ENCODE measurements at regions not wholly inside any gene's neighbourhood (a gene's known extent, or its start where the extent isn't known, plus 50 kb on each side); places are given as distances from the start of the nearest gene placed in this dataset.

GRCh38 chr1:157410457-157410856, 141.9 kb downstream of the FCRL5 start:
- H3K27ac ChIP-seq (ENCODE audit: low read length), result no peak overlapping the region
- H3K4me1 ChIP-seq (ENCODE audit: control insufficient read depth, insufficient read depth, low read length), result no peaks in the 10 kb centered on the region
- no peaks in the 10 kb centered on the region for H3K9me3 ChIP-seq (ENCODE audit: control insufficient read depth in 2 of 2, low read length in 2 of 2)
- no peaks in the 10 kb centered on the region for H3K27me3 ChIP-seq (ENCODE audit: control insufficient read depth in 1 of 2, insufficient read depth in 2 of 2, low read length in 2 of 2)
- H3K9ac ChIP-seq (ENCODE audit: low read length in 2 of 2), result no peak overlapping the region
- H3K36me3 ChIP-seq (ENCODE audit: control insufficient read depth in 2 of 2, insufficient read depth in 2 of 2, low read length in 2 of 2), result no peaks in the 10 kb centered on the region
- H3K4me3 ChIP-seq (ENCODE audit: low read length in 2 of 2), result no peak overlapping the region

- Histone ChIP-seq H3K9me3 (ENCODE audit: control insufficient read depth in 2 of 2, low read length in 2 of 2) (no peaks in the 10 kb centered on the region), H3K4me1 (ENCODE audit: control insufficient read depth, insufficient read depth, low read length) (no peaks in the 10 kb centered on the region), H3K27ac (ENCODE audit: low read length) (no peak overlapping the region), H3K36me3 (ENCODE audit: control insufficient read depth in 2 of 2, insufficient read depth in 2 of 2, low read length in 2 of 2) (no peaks in the 10 kb centered on the region), H3K27me3 (ENCODE audit: control insufficient read depth in 1 of 2, insufficient read depth in 2 of 2, low read length in 2 of 2) (no peaks in the 10 kb centered on the region), H3K4me3 (ENCODE audit: low read length in 2 of 2) (no peak overlapping the region), H3K9ac (ENCODE audit: low read length in 2 of 2) (no peak overlapping the region)
These were observed 142.4 kb downstream of the FCRL5 start for GRCh38 chr1:157409927-157410326.

DNA sequence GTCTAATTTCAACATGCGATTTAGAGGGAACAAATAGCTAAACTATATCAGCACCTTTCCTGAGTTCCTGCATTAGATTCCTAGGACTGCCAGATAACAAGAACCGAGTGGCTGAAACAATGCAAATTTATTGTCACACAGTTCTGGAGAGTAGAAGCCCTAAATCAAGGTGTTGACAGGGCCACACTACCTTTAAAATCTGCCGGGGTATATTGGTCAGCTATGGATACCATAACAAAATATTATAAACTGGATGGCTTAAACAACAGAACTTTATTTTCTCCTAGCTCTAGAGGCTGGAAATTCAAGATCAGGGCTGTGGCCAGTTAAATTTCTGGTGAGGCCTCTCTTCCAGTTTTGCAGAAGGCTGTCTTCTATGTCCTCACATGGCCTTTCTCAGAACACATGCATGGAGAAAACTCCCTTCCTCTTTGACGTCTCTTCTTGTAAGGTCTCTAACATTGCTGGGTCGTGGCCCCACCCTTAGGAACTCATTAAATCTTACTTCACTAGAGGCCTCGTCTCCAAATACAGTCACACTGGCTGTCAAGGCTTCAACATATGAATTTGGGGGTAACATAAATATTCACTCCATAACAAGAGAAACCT, 144.3 kb downstream of the FCRL5 start:
- H3K9me3 ChIP-seq (ENCODE audit: control insufficient read depth in 2 of 2, low read length in 2 of 2), result no peaks in the 10 kb centered on the region
- no peaks in the 10 kb centered on the region for H3K4me1 ChIP-seq (ENCODE audit: control insufficient read depth, insufficient read depth, low read length)
- no peaks in the 10 kb centered on the region for H3K27me3 ChIP-seq (ENCODE audit: control insufficient read depth in 1 of 2, insufficient read depth in 2 of 2, low read length in 2 of 2)
- H3K27ac ChIP-seq (ENCODE audit: low read length), result no peak overlapping the region
- H3K36me3 ChIP-seq (ENCODE audit: control insufficient read depth in 2 of 2, insufficient read depth in 2 of 2, low read length in 2 of 2), result no peaks in the 10 kb centered on the region
- no peak overlapping the region for H3K4me3 ChIP-seq (ENCODE audit: low read length in 2 of 2)
- no peak overlapping the region for H3K9ac ChIP-seq (ENCODE audit: low read length in 2 of 2)

- no peaks in the 10 kb centered on the region for H3K36me3 ChIP-seq (ENCODE audit: control insufficient read depth in 2 of 2, insufficient read depth in 2 of 2, low read length in 2 of 2)
- H3K9me3 ChIP-seq (ENCODE audit: control insufficient read depth in 2 of 2, low read length in 2 of 2), result no peaks in the 10 kb centered on the region
- no peak overlapping the region for H3K9ac ChIP-seq (ENCODE audit: low read length in 2 of 2)
- H3K27ac ChIP-seq (ENCODE audit: low read length), result no peak overlapping the region
- no peak overlapping the region for H3K4me3 ChIP-seq (ENCODE audit: low read length in 2 of 2)
- no peaks in the 10 kb centered on the region for H3K4me1 ChIP-seq (ENCODE audit: control insufficient read depth, insufficient read depth, low read length)
- H3K27me3 ChIP-seq (ENCODE audit: control insufficient read depth in 1 of 2, insufficient read depth in 2 of 2, low read length in 2 of 2), result no peaks in the 10 kb centered on the region
These were observed 144.9 kb downstream of the FCRL5 start for GRCh38 chr1:157407367-157407766.

DNA sequence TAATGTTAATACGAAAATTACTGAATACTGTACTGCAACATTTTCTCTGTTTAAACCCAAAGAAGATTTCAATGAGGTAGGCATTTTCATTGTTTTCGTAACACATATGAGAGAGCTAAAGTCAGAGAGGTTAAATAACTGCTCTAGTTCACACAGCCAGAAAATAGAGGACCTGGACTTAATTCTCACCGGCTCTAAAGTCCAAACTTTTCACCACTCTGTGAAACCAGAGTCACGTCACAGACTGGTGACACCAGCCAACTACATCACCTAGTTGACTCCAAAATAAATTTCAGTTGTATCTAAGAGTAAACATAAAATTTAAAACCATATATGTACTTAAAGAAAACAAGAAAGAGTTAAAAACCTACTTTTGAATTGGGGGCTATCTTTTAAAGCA, 146.7 kb downstream of the FCRL5 start:
- H3K27ac ChIP-seq (ENCODE audit: low read length), result no peak overlapping the region
- H3K36me3 ChIP-seq (ENCODE audit: control insufficient read depth in 2 of 2, insufficient read depth in 2 of 2, low read length in 2 of 2), result no peaks in the 10 kb centered on the region
- no peak overlapping the region for H3K4me3 ChIP-seq (ENCODE audit: low read length in 2 of 2)
- H3K27me3 ChIP-seq (ENCODE audit: control insufficient read depth in 1 of 2, insufficient read depth in 2 of 2, low read length in 2 of 2), result peaks cover 0 to 2% of the 10 kb centered on the region in 2 donors
- H3K9me3 ChIP-seq (ENCODE audit: control insufficient read depth in 2 of 2, low read length in 2 of 2), result no peaks in the 10 kb centered on the region
- H3K4me1 ChIP-seq (ENCODE audit: control insufficient read depth, insufficient read depth, low read length), result peaks cover 6% of the 10 kb centered on the region
- no peak overlapping the region for H3K9ac ChIP-seq (ENCODE audit: low read length in 2 of 2)

DNA sequence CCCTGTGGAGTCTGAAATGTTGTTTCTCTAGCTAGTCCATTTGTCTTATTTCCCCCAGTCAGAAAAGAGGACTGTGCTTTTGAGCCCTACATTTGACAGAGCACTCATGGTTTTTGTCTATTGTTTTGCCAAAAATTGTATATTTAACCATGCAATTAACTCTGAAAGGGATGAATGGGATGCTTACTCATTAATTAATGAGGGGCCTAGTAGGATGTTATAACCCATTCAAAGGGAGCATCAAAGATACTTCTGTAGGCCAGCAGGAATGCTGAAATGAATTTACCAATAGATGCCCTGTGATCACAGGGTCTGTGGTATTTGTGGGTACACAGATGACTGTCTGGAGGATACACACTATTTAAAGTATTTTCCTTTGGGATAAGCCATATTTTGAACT, 147.7 kb downstream of the FCRL5 start:
- H3K27ac ChIP-seq (ENCODE audit: low read length), result no peak overlapping the region
- no peak overlapping the region for H3K4me3 ChIP-seq (ENCODE audit: low read length in 2 of 2)
- no peaks in the 10 kb centered on the region for H3K9me3 ChIP-seq (ENCODE audit: control insufficient read depth in 2 of 2, low read length in 2 of 2)
- no peak overlapping the region for H3K9ac ChIP-seq (ENCODE audit: low read length in 2 of 2)
- H3K27me3 ChIP-seq (ENCODE audit: control insufficient read depth in 1 of 2, insufficient read depth in 2 of 2, low read length in 2 of 2), result peaks cover 0 to 2% of the 10 kb centered on the region in 2 donors
- H3K4me1 ChIP-seq (ENCODE audit: control insufficient read depth, insufficient read depth, low read length), result peaks cover 9% of the 10 kb centered on the region
- no peaks in the 10 kb centered on the region for H3K36me3 ChIP-seq (ENCODE audit: control insufficient read depth in 2 of 2, insufficient read depth in 2 of 2, low read length in 2 of 2)

DNA sequence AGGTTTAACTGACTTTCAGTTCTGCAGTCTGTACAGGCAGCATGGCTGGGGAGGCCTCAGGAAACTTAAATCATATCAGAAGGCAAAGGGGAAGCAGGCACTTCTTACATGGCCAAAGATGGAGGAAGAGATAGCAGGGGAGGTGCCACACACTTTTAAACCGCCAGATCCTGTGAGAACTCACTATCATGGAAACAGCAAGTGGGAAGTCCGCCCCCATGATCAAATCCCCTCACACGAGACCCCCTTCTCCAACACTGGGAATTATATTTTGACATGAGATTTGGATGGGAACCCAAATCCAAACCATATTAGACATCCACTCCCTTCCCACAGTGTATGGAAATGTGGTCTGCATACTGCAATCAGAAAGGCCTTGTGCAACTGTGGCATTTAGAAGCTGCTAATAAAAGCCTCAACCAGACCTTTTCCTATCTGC, 148.2 kb downstream of the FCRL5 start:
- H3K27me3 ChIP-seq (ENCODE audit: control insufficient read depth in 1 of 2, insufficient read depth in 2 of 2, low read length in 2 of 2), result peaks cover 0 to 2% of the 10 kb centered on the region in 2 donors
- H3K4me3 ChIP-seq (ENCODE audit: low read length in 2 of 2), result no peak overlapping the region
- H3K36me3 ChIP-seq (ENCODE audit: control insufficient read depth in 2 of 2, insufficient read depth in 2 of 2, low read length in 2 of 2), result no peaks in the 10 kb centered on the region
- H3K4me1 ChIP-seq (ENCODE audit: control insufficient read depth, insufficient read depth, low read length), result peaks cover 9% of the 10 kb centered on the region
- H3K9ac ChIP-seq (ENCODE audit: low read length in 2 of 2), result no peak overlapping the region
- no peak overlapping the region for H3K27ac ChIP-seq (ENCODE audit: low read length)
- no peaks in the 10 kb centered on the region for H3K9me3 ChIP-seq (ENCODE audit: control insufficient read depth in 2 of 2, low read length in 2 of 2)

DNA sequence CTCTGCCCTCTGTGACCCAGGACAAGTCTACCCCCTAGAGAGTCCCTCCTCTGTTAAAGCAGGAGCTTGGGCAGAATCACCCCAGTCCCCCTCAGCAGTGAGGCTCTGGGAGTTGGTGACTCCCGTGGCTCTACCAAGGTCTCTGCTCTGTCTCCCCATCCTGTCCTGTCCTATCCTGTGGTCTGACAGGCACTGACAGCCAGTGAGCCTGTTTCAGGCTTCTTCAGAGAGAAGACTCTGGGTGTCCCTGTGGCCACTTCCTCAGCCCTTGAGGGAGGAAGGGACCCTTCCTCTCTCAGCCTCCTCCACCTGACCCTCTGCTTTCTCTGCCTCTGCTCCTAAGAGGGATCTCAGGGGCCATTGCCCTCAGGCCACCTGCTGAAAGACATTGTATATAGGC, 148.7 kb downstream of the FCRL5 start:
- peaks cover 9% of the 10 kb centered on the region for H3K4me1 ChIP-seq (ENCODE audit: control insufficient read depth, insufficient read depth, low read length)
- H3K4me3 ChIP-seq (ENCODE audit: low read length in 2 of 2), result no peak overlapping the region
- H3K27ac ChIP-seq (ENCODE audit: low read length), result no peak overlapping the region
- no peaks in the 10 kb centered on the region for H3K9me3 ChIP-seq (ENCODE audit: control insufficient read depth in 2 of 2, low read length in 2 of 2)
- no peaks in the 10 kb centered on the region for H3K36me3 ChIP-seq (ENCODE audit: control insufficient read depth in 2 of 2, insufficient read depth in 2 of 2, low read length in 2 of 2)
- no peak overlapping the region for H3K9ac ChIP-seq (ENCODE audit: low read length in 2 of 2)
- H3K27me3 ChIP-seq (ENCODE audit: control insufficient read depth in 1 of 2, insufficient read depth in 2 of 2, low read length in 2 of 2), result peaks cover 0 to 2% of the 10 kb centered on the region in 2 donors

DNA sequence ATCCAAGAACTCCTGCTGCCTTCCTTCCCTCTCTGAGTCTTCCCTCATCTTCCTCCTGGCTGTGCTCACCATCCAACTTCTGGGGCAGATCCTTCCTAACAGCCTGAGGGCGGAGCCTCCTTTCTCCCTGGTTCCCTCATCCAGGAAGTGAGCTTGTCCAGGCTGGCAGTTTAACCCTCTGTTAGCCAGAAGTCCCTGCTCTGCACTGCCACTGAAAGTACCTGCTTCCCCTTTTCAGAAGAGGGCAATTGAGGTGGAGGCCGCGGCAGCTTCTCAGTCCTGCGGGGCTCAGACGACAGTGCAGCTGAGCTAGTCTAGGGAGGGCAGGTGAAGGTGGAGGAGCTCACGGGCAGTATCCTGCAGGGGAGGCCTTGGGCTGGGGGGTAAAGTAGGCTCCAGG, 149.1 kb downstream of the FCRL5 start:
- Histone ChIP-seq H3K9me3 (ENCODE audit: control insufficient read depth in 2 of 2, low read length in 2 of 2) (no peaks in the 10 kb centered on the region), H3K27me3 (ENCODE audit: control insufficient read depth in 1 of 2, insufficient read depth in 2 of 2, low read length in 2 of 2) (peaks cover 0 to 2% of the 10 kb centered on the region in 2 donors), H3K4me3 (ENCODE audit: low read length in 2 of 2) (no peak overlapping the region), H3K27ac (ENCODE audit: low read length) (no peak overlapping the region), H3K9ac (ENCODE audit: low read length in 2 of 2) (no peak overlapping the region), H3K36me3 (ENCODE audit: control insufficient read depth in 2 of 2, insufficient read depth in 2 of 2, low read length in 2 of 2) (no peaks in the 10 kb centered on the region), H3K4me1 (ENCODE audit: control insufficient read depth, insufficient read depth, low read length) (peaks cover 9% of the 10 kb centered on the region)

DNA sequence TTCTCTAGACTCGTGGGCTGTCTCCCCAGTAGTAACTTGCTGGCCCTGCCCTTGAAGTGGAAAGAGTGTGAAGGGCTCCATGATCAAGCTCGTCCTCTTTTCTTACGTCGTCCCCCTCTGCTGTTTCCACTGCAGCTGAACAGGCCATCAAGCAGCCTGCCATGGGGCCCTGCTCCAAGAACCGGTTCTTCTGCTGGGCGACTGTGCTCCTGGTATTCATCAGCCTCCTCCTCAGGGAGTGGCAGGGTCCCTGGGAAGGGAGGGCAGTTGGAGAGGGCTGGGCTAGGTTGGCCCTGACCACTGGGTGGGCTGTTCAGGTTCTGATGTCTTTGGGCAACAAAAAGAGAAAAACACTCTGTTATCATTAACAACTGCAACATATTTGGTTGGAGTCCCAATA, 151.5 kb downstream of the FCRL5 start:
- Histone ChIP-seq H3K9me3 (ENCODE audit: control insufficient read depth in 2 of 2, low read length in 2 of 2) (no peaks in the 10 kb centered on the region), H3K4me1 (ENCODE audit: control insufficient read depth, insufficient read depth, low read length) (peaks cover 9% of the 10 kb centered on the region), H3K4me3 (ENCODE audit: low read length in 2 of 2) (no peak overlapping the region), H3K27me3 (ENCODE audit: control insufficient read depth in 1 of 2, insufficient read depth in 2 of 2, low read length in 2 of 2) (peaks cover 0 to 2% of the 10 kb centered on the region in 2 donors), H3K9ac (ENCODE audit: low read length in 2 of 2) (no peak overlapping the region), H3K36me3 (ENCODE audit: control insufficient read depth in 2 of 2, insufficient read depth in 2 of 2, low read length in 2 of 2) (no peaks in the 10 kb centered on the region), H3K27ac (ENCODE audit: low read length) (no peak overlapping the region)

GRCh38 chr1:157399984-157400382, 152.3 kb downstream of the FCRL5 start:
- H3K9me3 ChIP-seq (ENCODE audit: control insufficient read depth in 2 of 2, low read length in 2 of 2), result no peaks in the 10 kb centered on the region
- H3K4me3 ChIP-seq (ENCODE audit: low read length in 2 of 2), result no peak overlapping the region
- H3K27ac ChIP-seq (ENCODE audit: low read length), result no peak overlapping the region
- H3K36me3 ChIP-seq (ENCODE audit: control insufficient read depth in 2 of 2, insufficient read depth in 2 of 2, low read length in 2 of 2), result no peaks in the 10 kb centered on the region
- peaks cover 9% of the 10 kb centered on the region for H3K4me1 ChIP-seq (ENCODE audit: control insufficient read depth, insufficient read depth, low read length)
- H3K9ac ChIP-seq (ENCODE audit: low read length in 2 of 2), result no peak overlapping the region
- peaks cover 0 to 2% of the 10 kb centered on the region in 2 donors for H3K27me3 ChIP-seq (ENCODE audit: control insufficient read depth in 1 of 2, insufficient read depth in 2 of 2, low read length in 2 of 2)
